ENCODE measurements at regions not wholly inside any gene's neighbourhood (a gene's known extent, or its start where the extent isn't known, plus 50 kb on each side); places are given as distances from the start of the nearest gene placed in this dataset.

GRCh38 chr13:56893843-56894242 lies 246.9 kb upstream of the PRR20A start:
- no peaks in the 10 kb centered on the region for H3K9me3 ChIP-seq (ENCODE audit: low read depth)
- no peaks in the 10 kb centered on the region for H3K36me3 ChIP-seq (replicated peaks; ENCODE audit: insufficient read depth, low read depth)
- H4K20me1 ChIP-seq (ENCODE audit: insufficient read depth, poor library complexity, severe bottlenecking): no peaks in the 10 kb centered on the region
- WGBS (ENCODE audit: low lambda C conversion rate, missing lambda C conversion rate): 83% methylated on average over 3 of the region's 3 CpGs
- no peaks in the 10 kb centered on the region for H3K9me2 ChIP-seq (replicated peaks; ENCODE audit: insufficient read depth)
- no peak for DNase-seq (ENCODE audit: low spot score)
- H3K4me2 ChIP-seq: no peak overlapping the region
- no peak overlapping the region for H3K27ac ChIP-seq
- H2AFZ ChIP-seq: no peak overlapping the region
- no peaks in the 10 kb centered on the region for H3K4me1 ChIP-seq (ENCODE audit: insufficient read depth)
- no peaks in the 10 kb centered on the region for H3K27me3 ChIP-seq
- TF ChIP-seq EZH2 (IDR thresholded peaks at IDR 0.05; ENCODE audit: borderline replicate concordance): no peak
- TF ChIP-seq EZH2phosphoT487 (IDR thresholded peaks at IDR 0.05; ENCODE audit: low read depth, severe bottlenecking, unreplicated experiment): no peak
- TF ChIP-seq CTCF (IDR thresholded peaks at IDR 0.05; ENCODE audit: poor library complexity): no peak
- no peaks in the 10 kb centered on the region for H3K79me2 ChIP-seq
- no peak overlapping the region for H3K4me3 ChIP-seq

GRCh38 chr13:56900549-56901279 lies 240.0 kb upstream of the PRR20A start:
- no peaks in the 10 kb centered on the region for H3K27me3 ChIP-seq
- no peak overlapping the region for H3K4me2 ChIP-seq
- no peak overlapping the region for H3K4me3 ChIP-seq
- no peak overlapping the region for H3K27ac ChIP-seq
- no peaks in the 10 kb centered on the region for H3K79me2 ChIP-seq
- no peaks in the 10 kb centered on the region for H3K36me3 ChIP-seq (replicated peaks; ENCODE audit: insufficient read depth, low read depth)
- no peak for DNase-seq (ENCODE audit: low spot score)
- H3K4me1 ChIP-seq (ENCODE audit: insufficient read depth): no peaks in the 10 kb centered on the region
- H3K9me3 ChIP-seq (ENCODE audit: low read depth): no peaks in the 10 kb centered on the region
- no peaks in the 10 kb centered on the region for H4K20me1 ChIP-seq (ENCODE audit: insufficient read depth, poor library complexity, severe bottlenecking)
- 97% methylated on average over 29 of the region's 30 CpGs for WGBS (ENCODE audit: low lambda C conversion rate, missing lambda C conversion rate)
- H3K9me2 ChIP-seq (replicated peaks; ENCODE audit: insufficient read depth): no peaks in the 10 kb centered on the region
- TF ChIP-seq EZH2phosphoT487 (IDR thresholded peaks at IDR 0.05; ENCODE audit: low read depth, severe bottlenecking, unreplicated experiment) (no peak), CTCF (IDR thresholded peaks at IDR 0.05; ENCODE audit: poor library complexity) (no peak), EZH2 (IDR thresholded peaks at IDR 0.05; ENCODE audit: borderline replicate concordance) (no peak)
- H2AFZ ChIP-seq: no peak overlapping the region

- H3K4me1 ChIP-seq (ENCODE audit: insufficient read depth): no peaks in the 10 kb centered on the region
- no peaks in the 10 kb centered on the region for H3K36me3 ChIP-seq (replicated peaks; ENCODE audit: insufficient read depth, low read depth)
- no peaks in the 10 kb centered on the region for H4K20me1 ChIP-seq (ENCODE audit: insufficient read depth, poor library complexity, severe bottlenecking)
- H3K9me2 ChIP-seq (replicated peaks; ENCODE audit: insufficient read depth): no peaks in the 10 kb centered on the region
- no peak overlapping the region for H3K27ac ChIP-seq
- TF ChIP-seq EZH2phosphoT487 (IDR thresholded peaks at IDR 0.05; ENCODE audit: low read depth, severe bottlenecking, unreplicated experiment): no peak
- no peak for TF ChIP-seq EZH2 (IDR thresholded peaks at IDR 0.05; ENCODE audit: borderline replicate concordance)
- TF ChIP-seq CTCF (IDR thresholded peaks at IDR 0.05; ENCODE audit: poor library complexity): no peak
- H3K27me3 ChIP-seq: no peaks in the 10 kb centered on the region
- DNase-seq (ENCODE audit: low spot score): no peak
- no peak overlapping the region for H3K4me2 ChIP-seq
- WGBS (ENCODE audit: low lambda C conversion rate, missing lambda C conversion rate): 96% methylated on average over 9 of the region's 9 CpGs
- H3K4me3 ChIP-seq: no peak overlapping the region
- no peak overlapping the region for H2AFZ ChIP-seq
- no peaks in the 10 kb centered on the region for H3K79me2 ChIP-seq
- no peaks in the 10 kb centered on the region for H3K9me3 ChIP-seq (ENCODE audit: low read depth)
These were observed 238.4 kb upstream of the PRR20A start for GRCh38 chr13:56902276-56902675.

Data from hepatocyte (in vitro differentiated cells).